HuH-7 (cell line): ENCODE measurements at regions not wholly inside any gene's neighbourhood (a gene's known extent, or its start where the extent isn't known, plus 50 kb on each side); places are given as distances from the start of the nearest gene placed in this dataset.
"Not testable (repeated sequence)": the region's sequence is repeated elsewhere in the genome, so short reads cannot be mapped to it uniquely, and the experiment has no call there.

ENCODE experiments used
- DNase-seq: peaks from one replicate; pipeline ENCODE4 v3.0.0; 2011; ENCODE audit warnings: low spot score

- no peak for DNase-seq
Observed at GRCh38 chr5:57745029-57745428, 262.4 kb upstream of the ACTBL2 start.

DNA sequence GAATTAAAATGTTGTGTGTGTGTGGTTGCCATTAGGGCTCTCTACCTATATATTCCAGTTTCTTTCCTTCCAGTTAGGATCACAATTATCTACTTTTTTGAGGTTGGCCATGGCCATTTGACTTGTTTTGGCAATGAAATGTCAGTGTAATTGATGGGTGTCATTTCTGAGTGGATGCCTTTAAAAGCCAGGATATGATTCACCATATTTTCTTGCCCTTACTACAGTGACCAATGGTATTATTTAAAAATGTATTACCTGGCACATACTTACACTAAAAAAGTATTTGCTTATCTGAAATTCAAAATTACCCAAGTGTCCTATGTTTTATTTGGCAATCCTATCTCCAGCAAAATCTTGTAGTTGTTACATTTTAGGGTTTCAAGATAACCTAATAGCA lies 258.7 kb upstream of the ACTBL2 start:
- DNase-seq = no peak

GRCh38 chr5:57738787-57739186 lies 256.2 kb upstream of the ACTBL2 start:
- DNase-seq = no peak

GRCh38 chr5:57738301-57738700 lies 255.7 kb upstream of the ACTBL2 start:
- no peak for DNase-seq

DNA sequence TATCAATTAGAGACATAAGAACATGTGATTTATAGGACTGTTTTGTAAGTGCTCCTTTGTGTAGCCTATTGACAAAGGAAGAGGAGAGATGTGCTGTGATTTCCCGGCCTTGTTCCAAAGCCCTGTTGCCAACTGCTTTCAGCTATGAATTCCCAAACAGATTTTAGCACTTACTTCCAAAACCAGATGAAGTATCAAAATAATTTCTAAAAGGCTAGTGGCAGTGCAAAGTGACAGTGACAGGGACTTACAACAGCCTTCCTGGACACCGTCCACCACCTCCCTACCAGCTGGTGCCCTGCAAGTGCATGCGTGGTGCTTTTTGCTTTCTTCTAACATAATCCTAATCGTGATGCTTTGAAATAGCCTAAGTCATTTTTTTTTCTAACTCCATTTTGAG lies 254.1 kb upstream of the ACTBL2 start:
- no peak for DNase-seq

DNA sequence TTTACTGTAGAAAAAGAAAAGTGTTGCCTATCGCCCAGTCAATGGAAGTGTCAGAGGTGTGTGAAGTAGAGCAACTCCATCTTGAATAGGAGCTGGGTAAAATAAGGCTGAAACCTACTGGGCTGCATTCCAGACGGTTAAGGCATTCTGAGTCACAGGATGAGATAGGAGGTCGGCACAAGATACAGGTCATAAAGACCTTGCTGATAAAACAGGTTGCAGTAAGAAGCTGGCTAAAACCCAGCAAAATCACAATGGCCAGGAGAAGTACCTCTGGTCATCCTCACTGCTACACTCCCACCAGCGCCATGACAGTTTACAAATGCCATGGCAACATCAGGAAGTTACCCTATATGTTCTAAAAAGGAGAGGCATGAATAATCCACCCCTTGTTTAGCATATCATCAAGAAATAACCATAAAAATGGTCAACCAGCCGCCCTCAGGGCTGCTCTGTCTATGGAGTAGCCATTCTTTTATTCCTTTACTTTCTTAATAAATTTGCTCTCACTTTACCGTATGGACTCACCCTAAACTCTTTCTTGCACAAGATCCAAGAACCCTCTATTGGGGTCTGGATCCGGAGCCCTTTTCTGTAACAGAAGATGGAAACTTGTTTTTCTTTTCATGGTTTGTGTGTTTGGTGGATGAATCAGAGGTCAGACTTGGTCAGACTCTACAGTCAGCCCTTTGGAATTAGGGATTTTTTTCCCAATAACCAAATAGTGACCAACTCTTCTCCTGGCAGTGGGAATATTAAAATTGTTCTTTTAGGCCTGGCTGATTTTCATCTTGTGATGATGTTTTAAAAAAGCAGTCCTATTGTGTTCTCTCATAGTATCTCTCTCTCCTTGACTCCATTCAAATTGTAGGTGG lies 252.9 kb upstream of the ACTBL2 start:
- DNase-seq = not testable (repeated sequence)

- DNase-seq = no peak
Observed at GRCh38 chr5:57734296-57734695, 251.7 kb upstream of the ACTBL2 start.

GRCh38 chr5:57727591-57727990 lies 245.0 kb upstream of the ACTBL2 start:
- no peak for DNase-seq

- no peak for DNase-seq
Observed at GRCh38 chr5:57725658-57726504, 243.3 kb upstream of the ACTBL2 start.

DNA sequence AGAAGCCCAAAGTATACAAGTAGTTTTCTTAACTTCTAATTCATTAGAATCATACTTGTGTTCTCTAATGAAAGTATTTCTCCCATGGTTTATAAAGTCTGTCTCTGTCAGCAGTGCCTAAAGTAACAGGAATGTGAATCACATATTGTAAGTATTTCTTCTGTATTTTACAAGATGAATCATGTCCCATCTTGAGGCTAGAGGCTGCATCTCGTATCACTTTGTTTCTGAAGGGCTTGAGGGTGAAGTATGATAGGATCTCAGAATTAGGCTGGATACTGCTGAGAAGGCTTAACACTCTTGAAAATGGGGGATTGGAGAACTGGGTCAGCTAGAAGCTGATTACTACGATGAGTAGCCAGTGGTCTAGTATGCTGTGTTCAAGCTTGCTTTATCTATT lies 242.2 kb upstream of the ACTBL2 start:
- DNase-seq = no peak

DNA sequence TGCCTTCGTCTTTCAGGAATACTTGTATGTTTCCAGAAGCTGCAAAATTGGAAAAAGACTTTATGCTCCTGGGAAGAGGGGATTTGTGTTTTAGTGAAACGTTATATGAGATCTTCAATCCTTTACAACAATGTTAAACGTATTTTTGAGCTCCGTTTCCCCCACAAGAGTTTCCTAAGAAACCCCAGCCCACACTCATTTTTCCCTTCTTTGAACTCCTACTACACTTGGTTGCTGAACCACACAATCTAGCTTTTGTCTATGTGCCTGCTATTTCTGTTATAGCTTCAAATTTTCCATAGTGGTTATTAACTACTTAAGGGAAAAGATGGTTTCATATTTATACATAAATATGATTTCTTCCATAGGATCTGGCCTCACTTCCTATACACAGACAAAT lies 238.6 kb upstream of the ACTBL2 start:
- DNase-seq = no peak

GRCh38 chr5:57720656-57721055 lies 238.0 kb upstream of the ACTBL2 start:
- no peak for DNase-seq

GRCh38 chr5:57719216-57719615 lies 236.6 kb upstream of the ACTBL2 start:
- no peak for DNase-seq

DNA sequence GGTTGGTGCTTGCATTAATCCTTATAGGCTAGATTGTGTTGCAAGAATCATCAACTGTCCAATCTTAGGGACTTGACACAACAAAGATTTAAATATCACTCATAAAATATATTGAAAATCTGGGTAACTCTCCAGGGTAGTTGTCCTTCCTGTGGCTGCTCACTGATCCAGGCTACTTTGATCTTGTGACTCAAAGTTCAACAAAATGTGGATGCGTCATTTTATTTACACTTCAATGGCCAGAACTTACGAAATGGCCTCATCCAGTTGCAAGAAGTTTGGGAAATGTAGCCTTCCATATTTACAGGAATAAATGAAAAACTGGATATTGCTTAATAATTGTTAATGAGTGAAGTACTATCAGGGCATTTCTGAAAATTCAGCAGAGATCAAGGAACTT lies 235.5 kb upstream of the ACTBL2 start:
- DNase-seq = no peak

DNA sequence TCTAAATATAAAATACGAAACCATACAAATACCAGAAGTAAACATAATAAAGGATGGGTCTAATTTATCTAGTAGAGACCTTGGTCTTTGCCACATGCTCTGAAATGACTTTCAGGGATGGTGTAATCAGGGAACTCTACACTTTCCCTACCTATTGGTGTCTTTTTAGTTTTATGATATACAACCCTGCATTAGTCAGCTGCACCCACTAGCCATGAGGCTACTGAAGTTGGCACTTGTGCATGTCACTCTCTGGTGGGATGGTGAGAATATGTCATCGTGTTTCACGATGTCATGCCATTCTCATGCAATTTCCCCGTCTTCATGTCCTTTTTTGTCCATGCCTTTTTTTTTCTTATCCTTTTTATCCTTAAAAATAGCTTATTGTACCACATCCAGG lies 234.9 kb upstream of the ACTBL2 start:
- no peak for DNase-seq

DNA sequence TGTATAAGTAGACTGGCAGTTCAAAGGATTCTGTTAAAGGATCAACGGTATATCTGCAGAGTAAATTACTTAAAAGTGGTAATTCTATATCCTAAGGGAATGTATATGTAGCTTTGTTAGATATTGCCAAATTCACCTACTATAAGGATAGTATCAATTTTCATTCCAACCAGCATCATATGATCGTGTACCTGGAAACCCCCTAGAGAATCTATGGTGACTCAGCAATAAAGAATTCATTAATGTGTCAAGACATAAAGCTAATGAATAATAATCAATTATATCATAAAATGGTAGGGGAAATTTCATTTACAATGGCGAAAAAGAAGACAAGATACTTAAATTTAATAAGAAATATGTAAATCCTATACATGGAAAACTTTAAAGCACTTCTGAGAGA lies 234.1 kb upstream of the ACTBL2 start:
- no peak for DNase-seq

GRCh38 chr5:57715296-57715695 lies 232.7 kb upstream of the ACTBL2 start:
- no peak for DNase-seq

- not testable (repeated sequence) for DNase-seq
Observed at GRCh38 chr5:57713535-57713934, 230.9 kb upstream of the ACTBL2 start.

GRCh38 chr5:57711946-57712345 lies 229.3 kb upstream of the ACTBL2 start:
- no peak for DNase-seq

- no peak for DNase-seq
Observed at GRCh38 chr5:57711471-57711870, 228.9 kb upstream of the ACTBL2 start.

GRCh38 chr5:57710126-57710525 lies 227.5 kb upstream of the ACTBL2 start:
- DNase-seq = no peak

GRCh38 chr5:57705769-57706168 lies 223.2 kb upstream of the ACTBL2 start:
- no peak for DNase-seq

GRCh38 chr5:57703721-57704120 lies 221.1 kb upstream of the ACTBL2 start:
- no peak for DNase-seq
